Erythroblast (primary cell): ENCODE measurements at regions not wholly inside any gene's neighbourhood (a gene's known extent, or its start where the extent isn't known, plus 50 kb on each side); places are given as distances from the start of the nearest gene placed in this dataset.

ENCODE experiments used
- GATA1 ChIP-seq: IDR thresholded peaks from 2 replicates; pipeline ENCODE4 v1.6.1; 2011; ENCODE audit warnings: low read depth, mild to moderate bottlenecking, control low read depth, low read length, moderate library complexity
- POLR2A ChIP-seq: IDR thresholded peaks from 2 replicates; pipeline ENCODE4 v1.6.1; 2011; ENCODE audit warnings: mild to moderate bottlenecking, low read length

GRCh38 chr5:32854473-32854872, 143.4 kb downstream of the NPR3 start:
- no peak for TF ChIP-seq POLR2A
- TF ChIP-seq GATA1, result no peak
